ENCODE measurements at regions not wholly inside any gene's neighbourhood (a gene's known extent, or its start where the extent isn't known, plus 50 kb on each side); places are given as distances from the start of the nearest gene placed in this dataset.
"Not testable (repeated sequence)": the region's sequence is repeated elsewhere in the genome, so short reads cannot be mapped to it uniquely, and the experiment has no call there.

DNA sequence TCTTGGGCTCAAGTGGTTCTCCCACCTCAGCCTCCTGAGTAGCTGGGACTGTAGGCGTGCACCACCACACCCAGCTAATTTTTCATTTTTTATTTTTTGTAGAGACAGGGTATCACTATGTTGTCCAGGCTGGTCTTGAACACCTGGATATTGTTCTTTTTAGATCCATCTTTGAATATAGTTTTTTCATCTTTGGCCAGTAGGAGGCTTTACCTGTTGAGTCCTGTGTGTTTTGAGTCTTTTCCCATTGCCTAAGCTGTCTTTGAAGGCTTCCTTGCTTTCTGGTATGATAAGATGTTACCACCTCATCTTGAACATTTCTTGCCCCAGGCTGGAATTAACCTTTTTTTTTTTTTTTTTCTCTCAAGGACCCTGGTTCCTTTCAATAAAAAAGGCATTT, 387.8 kb upstream of the RUNX1 start:
- peaks cover 0 to 17% (median 12%) of the 10 kb centered on the region in 6 donors for H3K4me1 ChIP-seq
- no peaks in the 10 kb centered on the region for H3K36me3 ChIP-seq
- no peaks in the 10 kb centered on the region for H3K27me3 ChIP-seq (replicated peaks in 1 of 7)
- TF ChIP-seq, protein P1, sequence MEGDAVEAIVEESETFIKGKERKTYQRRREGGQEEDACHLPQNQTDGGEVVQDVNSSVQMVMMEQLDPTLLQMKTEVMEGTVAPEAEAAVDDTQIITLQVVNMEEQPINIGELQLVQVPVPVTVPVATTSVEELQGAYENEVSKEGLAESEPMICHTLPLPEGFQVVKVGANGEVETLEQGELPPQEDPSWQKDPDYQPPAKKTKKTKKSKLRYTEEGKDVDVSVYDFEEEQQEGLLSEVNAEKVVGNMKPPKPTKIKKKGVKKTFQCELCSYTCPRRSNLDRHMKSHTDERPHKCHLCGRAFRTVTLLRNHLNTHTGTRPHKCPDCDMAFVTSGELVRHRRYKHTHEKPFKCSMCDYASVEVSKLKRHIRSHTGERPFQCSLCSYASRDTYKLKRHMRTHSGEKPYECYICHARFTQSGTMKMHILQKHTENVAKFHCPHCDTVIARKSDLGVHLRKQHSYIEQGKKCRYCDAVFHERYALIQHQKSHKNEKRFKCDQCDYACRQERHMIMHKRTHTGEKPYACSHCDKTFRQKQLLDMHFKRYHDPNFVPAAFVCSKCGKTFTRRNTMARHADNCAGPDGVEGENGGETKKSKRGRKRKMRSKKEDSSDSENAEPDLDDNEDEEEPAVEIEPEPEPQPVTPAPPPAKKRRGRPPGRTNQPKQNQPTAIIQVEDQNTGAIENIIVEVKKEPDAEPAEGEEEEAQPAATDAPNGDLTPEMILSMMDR (IDR thresholded peaks at IDR 0.05 in 8 of 11, conservative IDR thresholded peaks at IDR 0.05 in 3 of 11) = no peak
- TF ChIP-seq POLR2AphosphoS5 (IDR thresholded peaks at IDR 0.05) (no peak), POLR2A (IDR thresholded peaks at IDR 0.05) (no peak)
- 88 to 93% (median 91%) methylated on average over 1 of the region's 1 CpG for WGBS, 5 donors
- peaks cover 0 to 37% (median 35%) of the 10 kb centered on the region in 8 donors for H3K9me3 ChIP-seq
- no peak overlapping the region for H3K4me3 ChIP-seq
- no peak overlapping the region for H3K27ac ChIP-seq
- no peak for DNase-seq
- intact Hi-C loops (cut with DNase I; ENCODE audit: low total_unique reads) = no loop called here

DNA sequence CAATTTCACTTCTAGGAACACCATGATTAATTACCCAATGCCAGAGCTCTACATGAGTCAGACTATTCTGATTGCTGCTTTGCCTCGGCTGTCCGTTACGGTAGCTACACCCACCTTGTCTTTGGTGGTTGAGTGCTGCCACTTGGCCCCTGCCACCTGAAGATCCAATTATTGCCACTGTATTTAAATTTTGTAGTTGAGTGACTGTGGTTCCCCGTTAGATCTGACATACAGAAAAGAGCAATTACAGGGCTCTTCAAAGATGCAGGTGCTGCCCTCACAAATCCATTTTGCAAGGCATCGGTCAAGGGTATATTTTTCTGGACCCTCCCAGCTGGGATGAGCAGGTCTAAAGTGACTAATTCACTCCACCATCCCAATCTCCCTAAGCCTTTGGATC, 383.5 kb upstream of the RUNX1 start:
- intact Hi-C loops (cut with DNase I; ENCODE audit: low total_unique reads); H3K27ac ChIP-seq; H3K36me3 ChIP-seq; H3K4me3 ChIP-seq; DNase-seq: not testable (repeated sequence)
- Histone ChIP-seq H3K4me1 (peaks cover 0 to 17% (median 10%) of the 10 kb centered on the region in 6 donors), H3K9me3 (peaks cover 0 to 44% (median 42%) of the 10 kb centered on the region in 8 donors), H3K27me3 (replicated peaks in 1 of 7) (peaks cover 0 to 16% (median 0%) of the 10 kb centered on the region in 7 donors)
- 73 to 95% (median 77%) methylated on average over 4 to 5 of the region's 5 CpGs for WGBS, 5 donors

DNA sequence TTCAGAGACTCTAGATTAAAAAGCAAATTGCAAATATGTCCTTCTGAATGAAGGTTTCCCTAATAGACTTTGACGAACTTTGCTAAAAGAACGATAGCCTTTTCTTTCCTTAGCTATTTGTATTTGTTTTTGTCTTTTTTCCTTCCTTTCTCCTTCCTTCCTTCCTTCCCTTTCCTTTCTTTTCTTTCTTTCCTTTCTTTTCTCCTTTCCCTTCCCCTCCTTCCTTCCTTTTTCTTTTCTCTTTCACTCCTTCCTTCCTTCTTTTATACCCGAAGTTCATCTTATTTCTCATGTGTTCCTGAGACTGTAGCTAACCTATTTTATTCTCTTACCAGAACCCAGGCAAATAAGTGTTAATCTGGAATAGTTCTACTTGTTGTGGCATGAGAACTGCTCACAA, 381.2 kb upstream of the RUNX1 start:
- peaks cover 0 to 20% (median 10%) of the 10 kb centered on the region in 6 donors for H3K4me1 ChIP-seq
- intact Hi-C loops (cut with DNase I; ENCODE audit: low total_unique reads) = no loop called here
- WGBS, 5 donors = 82 to 94% (median 83%) methylated on average over 3 of the region's 3 CpGs

DNA sequence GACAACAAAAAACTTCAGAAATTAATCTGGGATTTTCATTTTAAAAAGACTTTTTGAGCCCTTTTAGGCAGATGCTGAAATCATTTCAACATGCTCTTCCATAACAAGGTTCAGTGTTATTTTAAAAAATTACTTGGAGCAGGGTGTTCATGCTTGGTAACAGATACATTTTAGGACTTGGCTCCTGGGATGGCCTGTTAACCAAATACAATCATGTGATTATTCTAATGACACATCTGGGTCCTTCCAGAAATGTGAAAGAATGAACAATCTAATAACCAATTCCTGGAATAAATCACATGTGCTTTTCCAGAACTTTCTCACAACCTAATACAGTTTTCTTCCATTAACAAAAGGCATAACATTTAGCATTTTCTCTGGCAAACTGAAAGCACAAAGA, 379.8 kb upstream of the RUNX1 start:
- TF ChIP-seq POLR2AphosphoS5 (IDR thresholded peaks at IDR 0.05) (no peak), POLR2A (IDR thresholded peaks at IDR 0.05) (no peak)
- TF ChIP-seq, protein P1 (IDR thresholded peaks at IDR 0.05 in 8 of 11, conservative IDR thresholded peaks at IDR 0.05 in 3 of 11) = no peak
- Histone ChIP-seq H3K36me3 (no peaks in the 10 kb centered on the region), H3K27ac (peak overlapping the region in 3 of 8 donors; percentile 19 to 27 (median 25)), H3K4me1 (peaks cover 0 to 20% (median 10%) of the 10 kb centered on the region in 6 donors), H3K9me3 (peaks cover 0 to 27% (median 26%) of the 10 kb centered on the region in 8 donors), H3K4me3 (no peak overlapping the region), H3K27me3 (replicated peaks in 1 of 7) (peaks cover 0 to 41% (median 0%) of the 10 kb centered on the region in 7 donors)
- no peak for DNase-seq
- intact Hi-C loops (cut with DNase I; ENCODE audit: low total_unique reads) = no loop called here

More for the DNA sequence above, 381.2 kb upstream of the RUNX1 start:
- no peak overlapping the region for H3K4me3 ChIP-seq
- H3K27me3 ChIP-seq (replicated peaks in 1 of 7) = peaks cover 0 to 35% (median 0%) of the 10 kb centered on the region in 7 donors
- no peaks in the 10 kb centered on the region for H3K36me3 ChIP-seq
- TF ChIP-seq, protein P1 (IDR thresholded peaks at IDR 0.05 in 8 of 11, conservative IDR thresholded peaks at IDR 0.05 in 3 of 11) = no peak
- TF ChIP-seq POLR2AphosphoS5 (IDR thresholded peaks at IDR 0.05) (no peak), POLR2A (IDR thresholded peaks at IDR 0.05) (no peak)
- no peak for DNase-seq
- H3K27ac ChIP-seq = no peak overlapping the region
- H3K9me3 ChIP-seq = peaks cover 0 to 41% (median 39%) of the 10 kb centered on the region in 8 donors

DNA sequence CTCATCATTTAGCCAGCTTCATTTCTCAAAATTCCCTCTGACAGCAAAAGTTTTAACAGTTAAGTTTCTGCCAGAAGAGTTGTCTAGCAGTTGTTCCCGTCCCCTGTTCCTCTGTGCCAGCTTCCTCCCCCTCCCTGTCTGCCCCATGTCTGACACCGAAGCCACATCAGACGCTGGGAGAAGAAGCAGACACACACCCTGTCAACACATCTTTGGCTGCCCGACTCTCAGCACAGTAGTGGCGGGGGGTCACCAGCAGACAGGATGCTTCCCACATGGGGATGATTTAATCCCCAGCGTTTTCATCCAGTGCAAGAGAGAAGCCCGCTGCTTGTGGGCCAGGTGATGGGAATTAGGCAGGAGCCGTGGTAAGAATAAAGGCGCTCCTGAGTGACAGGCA, 379.4 kb upstream of the RUNX1 start:
- intact Hi-C loops (cut with DNase I; ENCODE audit: low total_unique reads) = no loop called here
- peaks cover 0 to 20% (median 12%) of the 10 kb centered on the region in 6 donors for H3K4me1 ChIP-seq
- DNase-seq = no peak
- TF ChIP-seq POLR2AphosphoS5 (IDR thresholded peaks at IDR 0.05) (no peak), POLR2A (IDR thresholded peaks at IDR 0.05) (no peak)
- TF ChIP-seq, protein P1 (IDR thresholded peaks at IDR 0.05 in 8 of 11, conservative IDR thresholded peaks at IDR 0.05 in 3 of 11) = no peak
- peaks cover 0 to 41% (median 0%) of the 10 kb centered on the region in 7 donors for H3K27me3 ChIP-seq (replicated peaks in 1 of 7)
- H3K27ac ChIP-seq = peak overlapping the region in 4 of 8 donors; percentile 9 to 27 (median 22)
- peaks cover 0 to 23% (median 22%) of the 10 kb centered on the region in 8 donors for H3K9me3 ChIP-seq
- 18 to 27% (median 24%) methylated on average over 9 of the region's 9 CpGs for WGBS, 5 donors
- H3K36me3 ChIP-seq = no peaks in the 10 kb centered on the region
- no peak overlapping the region for H3K4me3 ChIP-seq

All from spleen (tissue), 11 donors.